Transverse colon (tissue), 4 donors: ENCODE measurements at regions not wholly inside any gene's neighbourhood (a gene's known extent, or its start where the extent isn't known, plus 50 kb on each side); places are given as distances from the start of the nearest gene placed in this dataset.
"Not testable (repeated sequence)": the region's sequence is repeated elsewhere in the genome, so short reads cannot be mapped to it uniquely, and the experiment has no call there.

Source experiments
- EP300 ChIP-seq: sonication (generic); formaldehyde crosslinking; IDR thresholded peaks from one replicate; pipeline ENCODE4 v1.6.1; 2017; ENCODE audit warnings: antibody characterized with exemption, low read depth
- POLR2A ChIP-seq: fragments of 450-650 bp; IDR thresholded peaks from one replicate; pipeline ENCODE4 v1.6.1; 2016; ENCODE audit warnings: antibody characterized with exemption, mild to moderate bottlenecking, moderate library complexity
- POLR2AphosphoS5 ChIP-seq, 3 donors: sonication (generic); formaldehyde crosslinking; IDR thresholded peaks; one replicate each; pipeline ENCODE4 v1.6.1; 2016; ENCODE audit warnings: antibody characterized with exemption in 3 of 3
- TF ChIP-seq, protein P1 (sequence below), 5 experiments: fragments of 200-600 bp in 3 of 5; fragments of 450-650 bp in 2 of 5; sonication (generic) in 3 of 5; IDR thresholded peaks; 1 replicate in 2 of 5; 2 replicates in 3 of 5; pipeline ENCODE4 v1.5.1; 2016 to 2017; ENCODE audit warnings: antibody characterized with exemption in 5 of 5, inconsistent platforms in 3 of 5, mild to moderate bottlenecking in 2 of 5, moderate library complexity in 1 of 5

DNA sequence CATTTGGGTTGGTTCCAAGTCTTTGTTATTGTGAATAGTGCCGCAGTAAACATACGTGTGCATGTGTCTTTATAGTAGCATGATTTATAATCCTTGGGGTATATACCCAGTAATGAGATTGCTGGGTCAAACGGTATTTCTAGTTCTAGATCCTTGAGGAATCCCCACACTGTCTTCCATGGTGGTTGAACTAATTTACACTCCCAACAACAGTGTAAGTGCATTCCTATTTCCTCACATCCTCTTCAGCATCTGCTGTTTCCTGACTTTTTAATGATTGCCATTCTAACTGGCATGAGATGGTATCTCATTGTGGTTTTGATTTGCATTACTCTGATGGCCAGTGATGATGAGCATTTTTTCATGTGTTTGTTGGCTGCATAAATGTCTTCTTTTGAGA lies 580.3 kb upstream of the CLINT1 start:
- TF ChIP-seq, protein P1, sequence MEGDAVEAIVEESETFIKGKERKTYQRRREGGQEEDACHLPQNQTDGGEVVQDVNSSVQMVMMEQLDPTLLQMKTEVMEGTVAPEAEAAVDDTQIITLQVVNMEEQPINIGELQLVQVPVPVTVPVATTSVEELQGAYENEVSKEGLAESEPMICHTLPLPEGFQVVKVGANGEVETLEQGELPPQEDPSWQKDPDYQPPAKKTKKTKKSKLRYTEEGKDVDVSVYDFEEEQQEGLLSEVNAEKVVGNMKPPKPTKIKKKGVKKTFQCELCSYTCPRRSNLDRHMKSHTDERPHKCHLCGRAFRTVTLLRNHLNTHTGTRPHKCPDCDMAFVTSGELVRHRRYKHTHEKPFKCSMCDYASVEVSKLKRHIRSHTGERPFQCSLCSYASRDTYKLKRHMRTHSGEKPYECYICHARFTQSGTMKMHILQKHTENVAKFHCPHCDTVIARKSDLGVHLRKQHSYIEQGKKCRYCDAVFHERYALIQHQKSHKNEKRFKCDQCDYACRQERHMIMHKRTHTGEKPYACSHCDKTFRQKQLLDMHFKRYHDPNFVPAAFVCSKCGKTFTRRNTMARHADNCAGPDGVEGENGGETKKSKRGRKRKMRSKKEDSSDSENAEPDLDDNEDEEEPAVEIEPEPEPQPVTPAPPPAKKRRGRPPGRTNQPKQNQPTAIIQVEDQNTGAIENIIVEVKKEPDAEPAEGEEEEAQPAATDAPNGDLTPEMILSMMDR (IDR thresholded peaks at IDR 0.05): not testable (repeated sequence)
- TF ChIP-seq EP300; POLR2A; POLR2AphosphoS5 (IDR thresholded peaks at IDR 0.05): not testable (repeated sequence)
